Suprapubic skin (tissue), 4 donors: ENCODE measurements at regions not wholly inside any gene's neighbourhood (a gene's known extent, or its start where the extent isn't known, plus 50 kb on each side); places are given as distances from the start of the nearest gene placed in this dataset.
A peak's percentile ranks its signal among the peaks of the same experiment; 100 is the strongest.

ENCODE experiments used
- DNase-seq, 2 donors: peaks; one replicate each; pipeline ENCODE4 v3.0.0-alpha.2; 2019; ENCODE audit warnings: low spot score in 2 of 2
- H3K27ac ChIP-seq: fragments of 200-600 bp; sonication (generic); one replicate; pipeline ENCODE4 v1.5.1; 2019
- H3K27me3 ChIP-seq: fragments of 200-600 bp; sonication (generic); one replicate; pipeline ENCODE4 v1.5.1; 2019
- H3K36me3 ChIP-seq: fragments of 200-600 bp; sonication (generic); one replicate; pipeline ENCODE4 v1.5.1; 2019
- H3K4me1 ChIP-seq: fragments of 200-600 bp; sonication (generic); one replicate; pipeline ENCODE4 v1.5.1; 2019
- H3K4me3 ChIP-seq: fragments of 200-600 bp; sonication (generic); one replicate; pipeline ENCODE4 v1.5.1; 2019; ENCODE audit warnings: mild to moderate bottlenecking
- H3K9me3 ChIP-seq: fragments of 200-600 bp; sonication (generic); one replicate; pipeline ENCODE4 v1.5.1; 2019
- EP300 ChIP-seq: sonication (generic); formaldehyde crosslinking; IDR thresholded peaks from one replicate; pipeline ENCODE4 v1.6.1; 2017; ENCODE audit warnings: antibody characterized with exemption
- POLR2A ChIP-seq, 2 donors: fragments of 450-650 bp; IDR thresholded peaks; one replicate each; pipeline ENCODE4 v1.6.1; 2017; ENCODE audit warnings: antibody characterized with exemption in 2 of 2, mild to moderate bottlenecking in 2 of 2, moderate library complexity in 2 of 2
- POLR2AphosphoS5 ChIP-seq, 3 donors: sonication (generic); formaldehyde crosslinking; IDR thresholded peaks; one replicate each; pipeline ENCODE4 v1.6.1; 2017; ENCODE audit warnings: antibody characterized with exemption in 3 of 3
- WGBS: methylation state at CpG from one replicate; pipeline ENCODE4 v1.1.5; 2018; 5-methylcytosine and 5-hydroxymethylcytosine counted together
- TF ChIP-seq, protein P1 (sequence below), 2 donors: fragments of 200-600 bp in 1 of 2; fragments of 450-650 bp in 1 of 2; sonication (generic) in 1 of 2; IDR thresholded peaks; one replicate each; pipeline ENCODE4 v1.5.1; 2016 to 2019; ENCODE audit warnings: antibody characterized with exemption in 2 of 2, mild to moderate bottlenecking in 1 of 2, moderate library complexity in 1 of 2

DNA sequence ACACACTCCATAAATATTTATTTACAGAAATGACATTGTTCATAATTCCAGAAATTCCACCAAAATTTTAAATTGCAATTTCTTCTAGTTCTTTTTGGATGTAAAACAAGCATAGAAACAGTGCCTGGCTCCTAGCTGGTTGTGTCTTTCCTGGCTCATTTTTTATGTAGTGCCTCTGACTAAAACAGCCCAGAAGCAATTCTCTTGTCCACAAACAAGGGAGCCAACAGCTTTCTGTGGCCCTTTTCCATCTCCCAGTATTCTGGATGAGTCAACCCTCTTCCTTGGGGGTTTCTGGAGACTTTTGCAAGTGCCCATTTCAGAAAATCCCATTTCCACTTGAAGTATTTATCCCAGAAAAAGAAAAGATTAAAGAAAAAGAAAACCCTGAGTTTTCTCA is 141.4 kb downstream of the PHLDA1 start:
- H3K9me3 ChIP-seq = no peaks in the 10 kb centered on the region
- H3K27me3 ChIP-seq = no peaks in the 10 kb centered on the region
- H3K36me3 ChIP-seq = no peaks in the 10 kb centered on the region
- H3K4me1 ChIP-seq = peaks cover 8% of the 10 kb centered on the region
- no peak for TF ChIP-seq POLR2AphosphoS5 (IDR thresholded peaks at IDR 0.05)
- TF ChIP-seq, protein P1, sequence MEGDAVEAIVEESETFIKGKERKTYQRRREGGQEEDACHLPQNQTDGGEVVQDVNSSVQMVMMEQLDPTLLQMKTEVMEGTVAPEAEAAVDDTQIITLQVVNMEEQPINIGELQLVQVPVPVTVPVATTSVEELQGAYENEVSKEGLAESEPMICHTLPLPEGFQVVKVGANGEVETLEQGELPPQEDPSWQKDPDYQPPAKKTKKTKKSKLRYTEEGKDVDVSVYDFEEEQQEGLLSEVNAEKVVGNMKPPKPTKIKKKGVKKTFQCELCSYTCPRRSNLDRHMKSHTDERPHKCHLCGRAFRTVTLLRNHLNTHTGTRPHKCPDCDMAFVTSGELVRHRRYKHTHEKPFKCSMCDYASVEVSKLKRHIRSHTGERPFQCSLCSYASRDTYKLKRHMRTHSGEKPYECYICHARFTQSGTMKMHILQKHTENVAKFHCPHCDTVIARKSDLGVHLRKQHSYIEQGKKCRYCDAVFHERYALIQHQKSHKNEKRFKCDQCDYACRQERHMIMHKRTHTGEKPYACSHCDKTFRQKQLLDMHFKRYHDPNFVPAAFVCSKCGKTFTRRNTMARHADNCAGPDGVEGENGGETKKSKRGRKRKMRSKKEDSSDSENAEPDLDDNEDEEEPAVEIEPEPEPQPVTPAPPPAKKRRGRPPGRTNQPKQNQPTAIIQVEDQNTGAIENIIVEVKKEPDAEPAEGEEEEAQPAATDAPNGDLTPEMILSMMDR (IDR thresholded peaks at IDR 0.05) = no peak
- no peak for TF ChIP-seq EP300
- no peak for TF ChIP-seq POLR2A (IDR thresholded peaks at IDR 0.05)
- no peak for DNase-seq
- H3K4me3 ChIP-seq = no peak overlapping the region
- H3K27ac ChIP-seq = peak overlapping the region; percentile 7

DNA sequence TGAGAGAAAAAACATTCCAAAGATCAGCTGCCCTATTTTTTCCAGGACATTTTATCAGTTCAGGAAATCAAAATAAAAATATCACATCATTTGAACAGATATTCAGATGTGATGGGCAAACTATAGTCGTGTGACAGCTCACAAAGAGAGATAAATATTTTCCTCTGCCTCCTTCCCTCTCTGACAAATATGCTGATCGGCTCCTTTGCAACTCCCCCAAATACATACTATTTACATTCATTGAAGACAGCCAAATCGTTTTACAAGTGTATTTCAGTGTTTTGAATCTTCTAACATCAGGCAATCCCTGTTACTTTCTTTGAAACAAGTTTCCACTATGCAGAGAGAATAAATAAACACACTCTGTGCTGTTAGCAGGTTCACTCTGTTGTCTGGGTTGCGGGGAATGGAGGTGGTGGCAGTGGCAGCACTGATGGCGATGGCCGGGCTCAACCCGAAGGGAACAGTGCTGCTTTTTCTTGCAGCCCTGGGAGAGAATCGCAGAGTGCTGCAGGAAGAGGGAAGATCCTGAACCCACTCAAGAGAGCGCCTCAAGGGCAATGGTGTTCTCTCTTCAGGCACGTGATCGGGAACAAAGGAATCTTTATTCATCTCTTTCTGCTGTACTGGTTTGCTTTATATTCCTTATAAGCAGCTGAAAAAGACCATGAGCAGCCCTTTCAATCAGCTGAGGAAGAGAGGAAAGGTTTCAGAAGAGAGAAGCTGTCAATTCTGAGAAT is 142.5 kb downstream of the PHLDA1 start:
- Histone ChIP-seq H3K27ac (peak overlapping the region; percentile 24), H3K4me1 (peaks cover 8% of the 10 kb centered on the region), H3K4me3 (no peak overlapping the region), H3K36me3 (no peaks in the 10 kb centered on the region), H3K9me3 (no peaks in the 10 kb centered on the region), H3K27me3 (no peaks in the 10 kb centered on the region)
- WGBS = 60% methylated on average over 11 of the region's 11 CpGs
- no peak for DNase-seq
- TF ChIP-seq POLR2AphosphoS5 (IDR thresholded peaks at IDR 0.05) (no peak), EP300 (no peak), POLR2A (IDR thresholded peaks at IDR 0.05) (no peak)
- TF ChIP-seq, protein P1 (IDR thresholded peaks at IDR 0.05) = no peak

DNA sequence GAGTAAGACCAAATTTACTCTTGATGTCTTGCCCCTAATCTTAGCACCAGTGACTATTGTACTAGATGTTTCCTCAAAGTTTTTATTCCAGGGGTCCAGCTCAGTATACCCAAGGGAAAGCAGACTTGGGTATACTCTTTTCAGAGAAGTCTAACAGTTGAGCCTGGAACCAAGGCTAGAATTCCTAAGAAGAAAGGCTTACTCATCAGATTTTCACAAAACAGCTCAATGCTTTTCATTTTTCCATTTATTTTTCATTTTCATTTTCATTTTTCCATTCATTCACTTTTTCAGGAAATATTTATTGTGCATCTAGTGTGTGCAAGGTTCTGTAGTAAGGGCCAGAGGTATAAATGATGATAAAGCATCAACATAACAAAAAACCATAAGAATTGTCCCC is 143.2 kb downstream of the PHLDA1 start:
- H3K9me3 ChIP-seq = no peaks in the 10 kb centered on the region
- no peaks in the 10 kb centered on the region for H3K36me3 ChIP-seq
- no peaks in the 10 kb centered on the region for H3K27me3 ChIP-seq
- H3K4me3 ChIP-seq = no peak overlapping the region
- TF ChIP-seq EP300 (no peak), POLR2AphosphoS5 (IDR thresholded peaks at IDR 0.05) (no peak), POLR2A (IDR thresholded peaks at IDR 0.05) (no peak)
- TF ChIP-seq, protein P1 (IDR thresholded peaks at IDR 0.05) = no peak
- peaks cover 8% of the 10 kb centered on the region for H3K4me1 ChIP-seq
- no peak overlapping the region for H3K27ac ChIP-seq
- no peak for DNase-seq

DNA sequence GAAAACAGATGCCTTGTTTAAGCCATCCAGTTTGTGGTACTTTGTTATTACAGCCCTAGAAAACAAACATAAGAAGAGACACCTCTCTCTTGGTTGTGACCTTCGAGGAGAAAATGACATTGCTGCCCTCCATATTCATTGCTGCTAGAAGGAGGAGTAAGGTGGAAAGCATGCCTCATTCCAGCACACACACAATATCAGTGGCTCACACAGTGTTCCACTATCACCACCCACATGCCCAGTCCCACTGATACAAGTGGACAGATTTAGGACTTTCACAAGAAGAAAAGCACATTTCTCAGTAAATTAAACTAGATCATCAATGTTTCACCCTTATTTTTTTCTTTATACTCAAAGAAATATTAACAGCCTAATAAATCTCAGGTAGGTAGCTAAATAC is 143.6 kb downstream of the PHLDA1 start:
- Histone ChIP-seq H3K4me1 (peaks cover 8% of the 10 kb centered on the region), H3K27me3 (no peaks in the 10 kb centered on the region), H3K9me3 (no peaks in the 10 kb centered on the region), H3K27ac (no peak overlapping the region), H3K36me3 (no peaks in the 10 kb centered on the region), H3K4me3 (no peak overlapping the region)
- no peak for DNase-seq
- TF ChIP-seq EP300 (no peak), POLR2A (IDR thresholded peaks at IDR 0.05) (no peak), POLR2AphosphoS5 (IDR thresholded peaks at IDR 0.05) (no peak)
- TF ChIP-seq, protein P1 (IDR thresholded peaks at IDR 0.05) = no peak
- 85% methylated on average over 1 of the region's 1 CpG for WGBS

DNA sequence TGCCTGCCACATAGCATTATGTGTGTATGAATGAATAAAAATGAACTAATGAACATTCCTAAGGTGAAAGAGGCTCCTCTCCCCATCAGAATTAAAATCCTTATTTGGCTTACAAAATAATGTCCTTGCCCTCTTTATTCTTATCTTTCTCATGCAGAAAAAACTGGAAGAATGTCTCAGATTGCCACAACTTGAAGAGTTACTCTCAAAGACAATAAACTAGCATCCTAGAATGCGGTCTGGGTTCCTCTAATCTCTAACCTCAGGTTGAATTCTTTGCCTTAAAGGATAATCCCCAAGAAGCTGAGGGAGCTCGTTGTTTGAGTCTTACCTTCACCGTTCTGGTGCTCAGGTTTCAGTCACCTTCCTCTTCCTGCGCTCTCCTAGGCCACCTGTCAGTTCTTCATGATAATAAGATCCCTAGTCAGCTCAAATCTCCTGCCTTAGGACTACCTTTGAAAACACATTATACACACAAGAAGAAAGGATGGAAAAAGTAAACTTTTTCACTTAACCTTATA is 147.1 kb downstream of the PHLDA1 start:
- Histone ChIP-seq H3K4me1 (no peaks in the 10 kb centered on the region), H3K9me3 (no peaks in the 10 kb centered on the region), H3K27ac (no peak overlapping the region), H3K4me3 (no peak overlapping the region), H3K27me3 (no peaks in the 10 kb centered on the region), H3K36me3 (no peaks in the 10 kb centered on the region)
- TF ChIP-seq POLR2AphosphoS5 (IDR thresholded peaks at IDR 0.05) (no peak), EP300 (no peak), POLR2A (IDR thresholded peaks at IDR 0.05) (no peak)
- TF ChIP-seq, protein P1 (IDR thresholded peaks at IDR 0.05) = no peak
- no peak for DNase-seq
- WGBS = 94% methylated on average over 4 of the region's 4 CpGs
